Tibial nerve (tissue), 4 donors: ENCODE measurements at regions not wholly inside any gene's neighbourhood (a gene's known extent, or its start where the extent isn't known, plus 50 kb on each side); places are given as distances from the start of the nearest gene placed in this dataset.

Experiments
- DNase-seq, 2 donors: peaks; one replicate each; pipeline ENCODE4 v3.0.0-alpha.2; 2019; ENCODE audit warnings: low spot score in 2 of 2
- H3K27ac ChIP-seq, 4 donors: fragments of 200-600 bp; sonication (generic) in 3 of 4; one replicate each; pipeline ENCODE4 v1.5.1; 2017 to 2019; ENCODE audit warnings: mild to moderate bottlenecking in 1 of 4
- H3K27me3 ChIP-seq, 2 donors: fragments of 200-600 bp; sonication (generic) in 1 of 2; one replicate each; pipeline versions ENCODE4 v1.5.1 to v1.6.0; 2017 to 2019
- H3K36me3 ChIP-seq, 3 donors: fragments of 200-600 bp; sonication (generic); one replicate each; pipeline ENCODE4 v1.5.1; 2018 to 2019
- H3K4me1 ChIP-seq, 4 donors: fragments of 200-600 bp; sonication (generic) in 3 of 4; one replicate each; pipeline ENCODE4 v1.5.1; 2017 to 2019
- H3K4me3 ChIP-seq, 4 donors: fragments of 200-600 bp; sonication (generic) in 3 of 4; one replicate each; pipeline ENCODE4 v1.5.1; 2017 to 2019; ENCODE audit warnings: mild to moderate bottlenecking in 1 of 4, moderate library complexity in 1 of 4
- H3K9me3 ChIP-seq, 4 donors: fragments of 200-600 bp; sonication (generic) in 3 of 4; one replicate each; pipeline ENCODE4 v1.5.1; 2017 to 2019
- EP300 ChIP-seq, 2 donors: sonication (generic); formaldehyde crosslinking; IDR thresholded peaks; one replicate each; pipeline ENCODE4 v1.6.1; 2017; ENCODE audit warnings: antibody characterized with exemption in 2 of 2, mild to moderate bottlenecking in 1 of 2
- POLR2A ChIP-seq, 2 donors: fragments of 450-650 bp; IDR thresholded peaks; one replicate each; pipeline ENCODE4 v1.6.1; 2017; ENCODE audit warnings: antibody characterized with exemption in 2 of 2, mild to moderate bottlenecking in 2 of 2, moderate library complexity in 2 of 2
- WGBS, 2 donors: methylation state at CpG; one replicate each; pipeline ENCODE4 v1.1.5; 2018; 5-methylcytosine and 5-hydroxymethylcytosine counted together
- TF ChIP-seq, protein P1 (sequence below), 5 experiments: fragments of 200-600 bp in 3 of 5; fragments of 450-650 bp in 2 of 5; sonication (generic) in 3 of 5; IDR thresholded peaks; one replicate each; pipeline ENCODE4 v1.5.1; 2016 to 2019; ENCODE audit warnings: antibody characterized with exemption in 5 of 5, mild to moderate bottlenecking in 3 of 5, moderate library complexity in 2 of 5

DNA sequence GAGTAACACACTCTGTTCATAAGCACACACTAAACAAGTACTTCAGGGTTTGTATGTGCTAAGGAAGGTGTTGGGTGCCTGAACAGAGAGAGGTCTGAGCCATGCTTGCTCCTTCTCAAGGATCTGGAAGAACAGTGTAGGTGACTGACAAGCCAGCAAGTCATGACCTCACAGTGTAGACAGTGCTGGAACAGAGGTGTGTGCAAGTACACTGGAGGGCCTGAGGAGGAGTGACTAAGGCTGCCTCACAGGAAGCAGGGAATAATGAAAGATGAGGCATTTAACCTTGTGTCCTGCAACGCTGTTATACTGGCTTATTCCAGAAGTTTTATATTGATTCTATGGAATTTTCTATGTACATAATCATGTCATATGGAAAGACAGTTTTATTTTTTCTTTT, 83.9 kb downstream of the TMEM174 start:
- Histone ChIP-seq H3K9me3 (peaks cover 0 to 7% (median 2%) of the 10 kb centered on the region in 4 donors), H3K4me3 (no peak overlapping the region), H3K27ac (no peak overlapping the region), H3K4me1 (peaks cover 0 to 9% (median 0%) of the 10 kb centered on the region in 4 donors), H3K27me3 (no peaks in the 10 kb centered on the region), H3K36me3 (no peaks in the 10 kb centered on the region)
- no peak for DNase-seq
- TF ChIP-seq, protein P1, sequence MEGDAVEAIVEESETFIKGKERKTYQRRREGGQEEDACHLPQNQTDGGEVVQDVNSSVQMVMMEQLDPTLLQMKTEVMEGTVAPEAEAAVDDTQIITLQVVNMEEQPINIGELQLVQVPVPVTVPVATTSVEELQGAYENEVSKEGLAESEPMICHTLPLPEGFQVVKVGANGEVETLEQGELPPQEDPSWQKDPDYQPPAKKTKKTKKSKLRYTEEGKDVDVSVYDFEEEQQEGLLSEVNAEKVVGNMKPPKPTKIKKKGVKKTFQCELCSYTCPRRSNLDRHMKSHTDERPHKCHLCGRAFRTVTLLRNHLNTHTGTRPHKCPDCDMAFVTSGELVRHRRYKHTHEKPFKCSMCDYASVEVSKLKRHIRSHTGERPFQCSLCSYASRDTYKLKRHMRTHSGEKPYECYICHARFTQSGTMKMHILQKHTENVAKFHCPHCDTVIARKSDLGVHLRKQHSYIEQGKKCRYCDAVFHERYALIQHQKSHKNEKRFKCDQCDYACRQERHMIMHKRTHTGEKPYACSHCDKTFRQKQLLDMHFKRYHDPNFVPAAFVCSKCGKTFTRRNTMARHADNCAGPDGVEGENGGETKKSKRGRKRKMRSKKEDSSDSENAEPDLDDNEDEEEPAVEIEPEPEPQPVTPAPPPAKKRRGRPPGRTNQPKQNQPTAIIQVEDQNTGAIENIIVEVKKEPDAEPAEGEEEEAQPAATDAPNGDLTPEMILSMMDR (IDR thresholded peaks at IDR 0.05): no peak
- TF ChIP-seq EP300 (IDR thresholded peaks at IDR 0.05): no peak
- no peak for TF ChIP-seq POLR2A (IDR thresholded peaks at IDR 0.05)
- 79 to 92% methylated on average over 1 of the region's 1 CpG for WGBS, 2 donors

DNA sequence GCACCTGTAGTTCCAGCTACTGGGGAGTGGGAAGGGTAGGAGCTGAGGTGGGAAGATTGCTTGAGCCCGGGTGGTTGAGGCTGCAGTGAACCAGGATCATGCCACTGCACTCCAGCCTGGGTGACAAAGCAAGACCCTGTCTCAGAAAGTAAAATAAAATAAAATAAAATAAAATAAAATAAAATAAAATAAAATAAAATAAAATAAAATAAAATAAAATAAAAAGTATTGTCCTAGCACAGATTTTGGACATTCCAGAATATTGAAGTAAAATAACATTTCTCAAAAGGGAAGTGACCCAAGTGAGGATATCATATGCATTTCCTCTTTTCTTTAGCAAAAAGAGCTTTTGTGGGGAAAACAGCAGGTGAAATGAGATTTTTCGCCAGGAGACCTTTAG, 83.5 kb downstream of the TMEM174 start:
- Histone ChIP-seq H3K4me1 (peaks cover 0 to 9% (median 0%) of the 10 kb centered on the region in 4 donors), H3K4me3 (no peak overlapping the region), H3K36me3 (no peaks in the 10 kb centered on the region), H3K27ac (no peak overlapping the region), H3K27me3 (no peaks in the 10 kb centered on the region), H3K9me3 (peaks cover 0 to 7% (median 2%) of the 10 kb centered on the region in 4 donors)
- DNase-seq: no peak
- TF ChIP-seq EP300 (IDR thresholded peaks at IDR 0.05) (no peak), POLR2A (IDR thresholded peaks at IDR 0.05) (no peak)
- TF ChIP-seq, protein P1 (IDR thresholded peaks at IDR 0.05): no peak
- WGBS, 2 donors: 92 to 93% methylated on average over 2 of the region's 2 CpGs

DNA sequence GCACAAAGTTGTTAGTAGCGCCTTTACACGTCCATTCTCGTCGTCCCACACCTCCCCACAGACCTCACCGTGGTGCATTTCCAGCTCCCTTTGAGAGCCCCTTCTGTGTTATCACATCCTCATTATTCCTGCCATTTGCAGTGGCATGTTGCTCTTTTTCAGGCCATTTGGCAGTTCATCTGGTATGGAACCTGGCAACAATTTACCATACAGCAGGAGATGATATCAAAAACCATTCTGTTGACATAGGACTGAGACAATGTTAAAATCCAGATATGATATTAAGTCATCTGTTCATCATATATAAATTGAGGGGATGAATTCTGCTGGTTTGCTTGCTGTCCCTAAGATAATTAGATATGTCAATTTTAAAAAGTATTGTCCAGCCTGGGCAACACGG, 83.0 kb downstream of the TMEM174 start:
- peaks cover 0 to 9% (median 0%) of the 10 kb centered on the region in 4 donors for H3K4me1 ChIP-seq
- no peaks in the 10 kb centered on the region for H3K36me3 ChIP-seq
- TF ChIP-seq, protein P1 (IDR thresholded peaks at IDR 0.05): no peak
- TF ChIP-seq EP300 (IDR thresholded peaks at IDR 0.05) (no peak), POLR2A (IDR thresholded peaks at IDR 0.05) (no peak)
- H3K4me3 ChIP-seq: no peak overlapping the region
- H3K27ac ChIP-seq: no peak overlapping the region
- H3K27me3 ChIP-seq: no peaks in the 10 kb centered on the region
- WGBS, 2 donors: 79 to 82% methylated on average over 6 of the region's 6 CpGs
- H3K9me3 ChIP-seq: peaks cover 0 to 7% (median 2%) of the 10 kb centered on the region in 4 donors
- no peak for DNase-seq

DNA sequence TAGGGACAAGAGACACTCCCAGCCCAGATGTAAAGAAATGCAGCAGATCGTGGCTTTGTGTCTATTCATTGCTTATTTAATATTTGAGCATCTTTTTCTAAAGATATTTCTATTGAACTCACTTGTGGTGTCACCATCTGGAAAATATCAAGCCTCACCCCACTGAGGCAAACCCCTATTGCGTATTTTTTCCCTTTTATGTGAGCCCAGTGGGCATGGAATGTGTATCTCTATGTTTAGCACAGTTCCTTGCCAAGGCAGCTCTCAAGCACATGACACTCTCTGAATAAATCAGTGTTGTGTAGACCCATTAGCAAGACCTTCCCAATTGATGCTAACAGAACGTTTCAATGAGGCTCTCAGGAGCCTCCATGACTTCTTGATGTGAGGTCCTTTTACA, 81.6 kb downstream of the TMEM174 start:
- TF ChIP-seq EP300 (IDR thresholded peaks at IDR 0.05): peak in 1 of 2 donors; percentile 70
- no peak for TF ChIP-seq POLR2A (IDR thresholded peaks at IDR 0.05)
- H3K4me3 ChIP-seq: no peak overlapping the region
- WGBS, 2 donors: 31 to 36% methylated on average over 3 of the region's 3 CpGs
- peaks cover 0 to 7% (median 2%) of the 10 kb centered on the region in 4 donors for H3K9me3 ChIP-seq
- H3K27ac ChIP-seq: peak overlapping the region in 1 of 4 donors; percentile 53
- H3K36me3 ChIP-seq: no peaks in the 10 kb centered on the region
- peaks cover 0 to 12% (median 0%) of the 10 kb centered on the region in 4 donors for H3K4me1 ChIP-seq
- H3K27me3 ChIP-seq: no peaks in the 10 kb centered on the region
- no peak for DNase-seq

DNA sequence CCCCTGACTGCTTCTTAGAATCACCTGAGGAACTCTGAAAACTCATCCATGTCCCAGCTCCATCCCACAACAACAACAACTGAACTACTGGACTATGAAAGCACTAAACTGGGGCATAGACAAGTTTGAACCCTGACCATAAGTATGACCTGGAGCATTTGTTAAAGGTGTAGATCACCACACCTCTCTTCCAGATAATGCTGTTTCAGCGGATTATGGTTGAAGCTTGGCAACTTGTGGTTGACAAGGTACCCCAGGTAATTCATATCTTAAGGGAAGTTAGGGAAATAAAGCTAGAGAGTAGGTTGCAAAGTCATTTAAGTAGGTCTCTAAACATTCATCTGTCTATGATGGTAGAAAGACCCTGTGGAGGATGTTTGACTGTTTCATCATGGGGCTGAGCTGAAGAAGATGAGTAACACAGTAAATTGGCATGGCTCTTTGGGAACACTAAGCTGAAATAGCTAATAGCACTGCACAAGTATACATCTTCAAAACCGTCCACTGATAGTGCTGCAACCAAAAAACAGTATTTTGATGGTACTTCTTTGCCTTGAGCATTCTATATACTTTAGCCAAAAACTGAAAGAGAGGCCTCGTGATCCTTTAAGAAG, 80.2 kb downstream of the TMEM174 start:
- no peak for DNase-seq
- Histone ChIP-seq H3K9me3 (peaks cover 0 to 7% (median 2%) of the 10 kb centered on the region in 4 donors), H3K27me3 (no peaks in the 10 kb centered on the region), H3K4me3 (no peak overlapping the region), H3K27ac (peak overlapping the region in 1 of 4 donors; percentile 53), H3K36me3 (no peaks in the 10 kb centered on the region), H3K4me1 (peaks cover 0 to 12% (median 0%) of the 10 kb centered on the region in 4 donors)
- 85 to 90% methylated on average over 3 of the region's 3 CpGs for WGBS, 2 donors
- TF ChIP-seq POLR2A (IDR thresholded peaks at IDR 0.05) (no peak), EP300 (IDR thresholded peaks at IDR 0.05) (no peak)
- TF ChIP-seq, protein P1 (IDR thresholded peaks at IDR 0.05): no peak
